SK-N-SH (cell line): ENCODE measurements at regions not wholly inside any gene's neighbourhood (a gene's known extent, or its start where the extent isn't known, plus 50 kb on each side); places are given as distances from the start of the nearest gene placed in this dataset.

Experiments used
- CTCF ChIA-PET: fragments of 300-600, 350-600 bp; formaldehyde crosslinking; extraction: SDS; loops from one replicate; lab custom pipeline; 2021; lab: Yijun Ruan, JAX
- POLR2A ChIA-PET: fragments of 350-600 bp; sonication (Branson Sonifier 250); formaldehyde crosslinking; extraction: SDS; loops from one replicate; lab custom pipeline; 2020; ENCODE audit warnings: antibody characterized with exemption, inconsistent platforms; lab: Yijun Ruan, JAX
- DNase-seq: peaks from one replicate; pipeline ENCODE4 v3.0.0; 2012
- H2AFZ ChIP-seq: fragments of 200-600 bp; sonication (generic); 2 replicates; pipeline ENCODE4 v1.8.1; 2016; ENCODE audit warnings: antibody characterized with exemption, mild to moderate bottlenecking, low read depth
- H3F3A ChIP-seq: fragments of 200-600 bp; sonication (generic); replicated peaks from 2 replicates; pipeline ENCODE3; 2016; ENCODE audit warnings: antibody characterized with exemption, mild to moderate bottlenecking; ENCODE audit not compliant: insufficient read depth
- H3K27ac ChIP-seq, 2 experiments: fragments of 200-500 bp in 1 of 2; fragments of 200-600 bp in 1 of 2; sonication (Bioruptor generic) in 1 of 2; sonication (generic), shearing (Covaris generic) in 1 of 2; 2 replicates each; pipeline versions ENCODE4 v1.5.1 to v1.6.1; 2014 to 2016; ENCODE audit warnings: low read depth in 2 of 2, inconsistent platforms in 1 of 2, low read length in 1 of 2, mild to moderate bottlenecking in 1 of 2, mixed read lengths in 1 of 2
- H3K27me3 ChIP-seq: fragments of 200-600 bp; sonication (generic), shearing (Covaris generic); 2 replicates; pipeline ENCODE4 v1.6.1; 2016; ENCODE audit warnings: mixed run types; ENCODE audit not compliant: insufficient read depth
- H3K36me3 ChIP-seq, 2 experiments: fragments of 200-500 bp in 1 of 2; fragments of 200-600 bp in 1 of 2; sonication (Bioruptor generic) in 1 of 2; sonication (generic) in 1 of 2; replicated peaks in 1 of 2; 2 replicates each; pipeline versions ENCODE3 to v1.5.1; 2014 to 2016; ENCODE audit warnings: low read length in 1 of 2, mild to moderate bottlenecking in 1 of 2; ENCODE audit not compliant: insufficient read depth in 2 of 2, control insufficient read depth in 1 of 2
- H3K4me1 ChIP-seq, 2 experiments: fragments of 200-500 bp in 1 of 2; fragments of 200-600 bp in 1 of 2; sonication (Bioruptor generic) in 1 of 2; sonication (generic), shearing (Covaris generic) in 1 of 2; 2 replicates each; pipeline versions ENCODE4 v1.5.1 to v1.6.1; 2014 to 2016; ENCODE audit warnings: low read depth in 1 of 2, low read length in 1 of 2, mixed run types in 1 of 2; ENCODE audit not compliant: insufficient read depth in 2 of 2, control insufficient read depth in 1 of 2
- H3K4me2 ChIP-seq: fragments of 200-600 bp; sonication (generic), shearing (Covaris generic); 2 replicates; pipeline ENCODE4 v1.6.1; 2017; ENCODE audit warnings: mixed run types
- H3K4me3 ChIP-seq, 2 experiments: fragments of 200-500 bp in 1 of 2; fragments of 200-600 bp in 1 of 2; sonication (Bioruptor generic) in 1 of 2; sonication (generic), shearing (Covaris generic) in 1 of 2; 2 replicates each; pipeline versions ENCODE4 v1.5.1 to v1.8.1; 2014 to 2016; ENCODE audit warnings: low read depth in 2 of 2, inconsistent platforms in 1 of 2, low read length in 1 of 2, mild to moderate bottlenecking in 1 of 2, mixed read lengths in 1 of 2, moderate library complexity in 1 of 2
- H3K79me2 ChIP-seq: fragments of 200-600 bp; sonication (generic); 2 replicates; pipeline ENCODE4 v1.8.1; 2017; ENCODE audit warnings: mild to moderate bottlenecking; ENCODE audit not compliant: insufficient read depth
- H3K9ac ChIP-seq: fragments of 200-600 bp; sonication (generic); 2 replicates; pipeline ENCODE4 v1.6.1; 2017; ENCODE audit warnings: mixed run types
- H3K9me2 ChIP-seq: fragments of 200-600 bp; sonication (generic); 2 replicates; pipeline ENCODE4 v1.6.1; 2017; ENCODE audit warnings: mixed run types
- H3K9me3 ChIP-seq: fragments of 200-600 bp; sonication (generic); 2 replicates; pipeline ENCODE4 v1.6.1; 2017; ENCODE audit warnings: mixed run types, mild to moderate bottlenecking, moderate library complexity
- H4K20me1 ChIP-seq: fragments of 200-600 bp; sonication (generic); 2 replicates; pipeline ENCODE4 v1.6.1; 2017; ENCODE audit warnings: mild to moderate bottlenecking, mixed run types; ENCODE audit not compliant: insufficient read depth
- EP300 ChIP-seq, 2 experiments: IDR thresholded peaks; 2 replicates each; pipeline versions ENCODE4 v1.4.0 to v1.6.1; 2012; ENCODE audit warnings: borderline replicate concordance in 1 of 2, low read depth in 1 of 2, low read length in 1 of 2
- EZH2phosphoT487 ChIP-seq: fragments of 200-600 bp; sonication (generic); IDR thresholded peaks from 2 replicates; pipeline ENCODE4 v1.6.1; 2017; ENCODE audit warnings: low read depth, mixed run types, mild to moderate bottlenecking, antibody characterized with exemption, moderate library complexity, borderline replicate concordance
- GABPA ChIP-seq: IDR thresholded peaks from 2 replicates; pipeline ENCODE4 v1.4.0; 2012; ENCODE audit warnings: low read depth, mild to moderate bottlenecking
- JUND ChIP-seq: IDR thresholded peaks from 2 replicates; pipeline ENCODE4 v1.4.0; 2012
- MXI1 ChIP-seq: IDR thresholded peaks from 2 replicates; pipeline ENCODE4 v1.6.1; 2012; ENCODE audit warnings: mild to moderate bottlenecking, low read depth, low read length, improper control_type of control experiment
- NRF1 ChIP-seq: IDR thresholded peaks from 2 replicates; pipeline ENCODE4 v1.6.1; 2012; ENCODE audit warnings: low read depth, mild to moderate bottlenecking, low read length
- POLR2AphosphoS5 ChIP-seq: IDR thresholded peaks from 2 replicates; pipeline ENCODE4 v1.6.1; 2012; ENCODE audit warnings: low read depth, low read length
- RCOR1 ChIP-seq: fragments of 150-350 bp; IDR thresholded peaks from 2 replicates; pipeline ENCODE4 v1.6.1; 2017; ENCODE audit warnings: antibody characterized with exemption, low read length
- SIN3A ChIP-seq: IDR thresholded peaks from 2 replicates; pipeline ENCODE4 v1.6.1; 2012; ENCODE audit warnings: low read depth, mild to moderate bottlenecking, low read length, moderate library complexity, borderline replicate concordance
- SMC3 ChIP-seq: IDR thresholded peaks from 2 replicates; pipeline ENCODE4 v1.6.1; 2012; ENCODE audit warnings: low read depth, low read length, improper control_type of control experiment
- YY1 ChIP-seq: IDR thresholded peaks from 2 replicates; pipeline ENCODE4 v1.4.0; 2012; ENCODE audit warnings: low read depth, mild to moderate bottlenecking
- WGBS: methylation state at CpG from one replicate; pipeline ENCODE4 v1.1.6; 2017; ENCODE audit warnings: low lambda C conversion rate; 5-methylcytosine and 5-hydroxymethylcytosine counted together
- TF ChIP-seq, protein P1 (sequence below): fragments of 200-600 bp; sonication (generic); IDR thresholded peaks from 2 replicates; pipeline ENCODE4 v1.6.1; 2017; ENCODE audit warnings: antibody characterized with exemption, mild to moderate bottlenecking, moderate library complexity
- TF ChIP-seq, protein P2 (sequence below): IDR thresholded peaks from 2 replicates; pipeline ENCODE4 v1.4.0; 2012; ENCODE audit warnings: low read depth
- TF ChIP-seq, protein P3 (sequence below): IDR thresholded peaks from 2 replicates; pipeline ENCODE4 v1.6.1; 2012; ENCODE audit warnings: mild to moderate bottlenecking, low read depth, low read length, moderate library complexity

DNA sequence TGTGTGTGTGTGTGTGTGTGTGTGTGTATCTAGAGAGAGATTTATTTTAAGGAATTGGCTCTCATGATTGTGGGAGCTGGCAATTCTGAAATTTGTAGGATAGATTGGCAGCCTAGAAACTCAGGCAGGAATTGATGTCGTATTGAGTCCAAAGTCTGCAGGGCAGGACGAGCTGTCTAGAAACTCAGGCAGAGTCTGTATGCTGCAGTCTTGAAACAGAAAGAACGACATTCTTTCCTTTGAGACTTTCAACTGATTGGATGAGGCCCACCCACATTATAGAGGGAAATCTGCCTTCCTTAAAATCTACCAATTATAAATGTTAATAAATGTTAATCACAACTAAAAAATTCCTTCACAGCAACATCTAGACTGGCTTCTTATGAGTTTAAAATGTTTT lies 436.6 kb upstream of the FANCL start (continued):
- TF ChIP-seq, protein P1, sequence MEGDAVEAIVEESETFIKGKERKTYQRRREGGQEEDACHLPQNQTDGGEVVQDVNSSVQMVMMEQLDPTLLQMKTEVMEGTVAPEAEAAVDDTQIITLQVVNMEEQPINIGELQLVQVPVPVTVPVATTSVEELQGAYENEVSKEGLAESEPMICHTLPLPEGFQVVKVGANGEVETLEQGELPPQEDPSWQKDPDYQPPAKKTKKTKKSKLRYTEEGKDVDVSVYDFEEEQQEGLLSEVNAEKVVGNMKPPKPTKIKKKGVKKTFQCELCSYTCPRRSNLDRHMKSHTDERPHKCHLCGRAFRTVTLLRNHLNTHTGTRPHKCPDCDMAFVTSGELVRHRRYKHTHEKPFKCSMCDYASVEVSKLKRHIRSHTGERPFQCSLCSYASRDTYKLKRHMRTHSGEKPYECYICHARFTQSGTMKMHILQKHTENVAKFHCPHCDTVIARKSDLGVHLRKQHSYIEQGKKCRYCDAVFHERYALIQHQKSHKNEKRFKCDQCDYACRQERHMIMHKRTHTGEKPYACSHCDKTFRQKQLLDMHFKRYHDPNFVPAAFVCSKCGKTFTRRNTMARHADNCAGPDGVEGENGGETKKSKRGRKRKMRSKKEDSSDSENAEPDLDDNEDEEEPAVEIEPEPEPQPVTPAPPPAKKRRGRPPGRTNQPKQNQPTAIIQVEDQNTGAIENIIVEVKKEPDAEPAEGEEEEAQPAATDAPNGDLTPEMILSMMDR: no peak
- TF ChIP-seq, protein P2, sequence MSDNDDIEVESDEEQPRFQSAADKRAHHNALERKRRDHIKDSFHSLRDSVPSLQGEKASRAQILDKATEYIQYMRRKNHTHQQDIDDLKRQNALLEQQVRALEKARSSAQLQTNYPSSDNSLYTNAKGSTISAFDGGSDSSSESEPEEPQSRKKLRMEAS: no peak
- no peak for TF ChIP-seq EP300 (IDR thresholded peaks at IDR 0.05; ENCODE audit: borderline replicate concordance in 1 of 2, low read depth in 1 of 2, low read length in 1 of 2)
- no peak for TF ChIP-seq GABPA
- no peak for TF ChIP-seq POLR2AphosphoS5
- TF ChIP-seq RCOR1: no peak

DNA sequence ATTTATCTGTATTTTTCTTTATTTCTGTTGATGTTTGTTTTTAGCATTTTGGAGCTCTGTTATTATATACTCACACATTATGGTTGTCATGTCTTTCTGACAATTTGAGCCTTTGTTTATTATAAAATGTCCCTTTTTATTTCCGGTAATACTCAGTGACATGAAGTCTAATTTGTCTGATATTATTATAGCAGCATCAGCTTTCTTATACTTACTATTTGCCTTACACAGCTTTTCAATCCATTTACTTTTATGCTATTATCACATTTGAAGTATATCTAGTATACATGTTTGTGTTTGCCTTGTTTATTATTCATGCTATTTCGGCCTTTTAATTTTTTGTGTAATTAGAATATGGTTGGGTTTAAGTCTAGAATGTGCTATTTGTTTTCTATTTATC lies 430.6 kb upstream of the FANCL start:
- Histone ChIP-seq H3K36me3 (no peaks in the 10 kb centered on the region), H3K27me3 (no peaks in the 10 kb centered on the region), H3K9me3 (no peaks in the 10 kb centered on the region), H3K27ac (no peak overlapping the region), H3K4me2 (no peak overlapping the region), H3K79me2 (no peaks in the 10 kb centered on the region), H3K9ac (no peak overlapping the region)
- WGBS: 64% methylated on average over 2 of the region's 2 CpGs
- TF ChIP-seq YY1: no peak
- TF ChIP-seq, protein P3, sequence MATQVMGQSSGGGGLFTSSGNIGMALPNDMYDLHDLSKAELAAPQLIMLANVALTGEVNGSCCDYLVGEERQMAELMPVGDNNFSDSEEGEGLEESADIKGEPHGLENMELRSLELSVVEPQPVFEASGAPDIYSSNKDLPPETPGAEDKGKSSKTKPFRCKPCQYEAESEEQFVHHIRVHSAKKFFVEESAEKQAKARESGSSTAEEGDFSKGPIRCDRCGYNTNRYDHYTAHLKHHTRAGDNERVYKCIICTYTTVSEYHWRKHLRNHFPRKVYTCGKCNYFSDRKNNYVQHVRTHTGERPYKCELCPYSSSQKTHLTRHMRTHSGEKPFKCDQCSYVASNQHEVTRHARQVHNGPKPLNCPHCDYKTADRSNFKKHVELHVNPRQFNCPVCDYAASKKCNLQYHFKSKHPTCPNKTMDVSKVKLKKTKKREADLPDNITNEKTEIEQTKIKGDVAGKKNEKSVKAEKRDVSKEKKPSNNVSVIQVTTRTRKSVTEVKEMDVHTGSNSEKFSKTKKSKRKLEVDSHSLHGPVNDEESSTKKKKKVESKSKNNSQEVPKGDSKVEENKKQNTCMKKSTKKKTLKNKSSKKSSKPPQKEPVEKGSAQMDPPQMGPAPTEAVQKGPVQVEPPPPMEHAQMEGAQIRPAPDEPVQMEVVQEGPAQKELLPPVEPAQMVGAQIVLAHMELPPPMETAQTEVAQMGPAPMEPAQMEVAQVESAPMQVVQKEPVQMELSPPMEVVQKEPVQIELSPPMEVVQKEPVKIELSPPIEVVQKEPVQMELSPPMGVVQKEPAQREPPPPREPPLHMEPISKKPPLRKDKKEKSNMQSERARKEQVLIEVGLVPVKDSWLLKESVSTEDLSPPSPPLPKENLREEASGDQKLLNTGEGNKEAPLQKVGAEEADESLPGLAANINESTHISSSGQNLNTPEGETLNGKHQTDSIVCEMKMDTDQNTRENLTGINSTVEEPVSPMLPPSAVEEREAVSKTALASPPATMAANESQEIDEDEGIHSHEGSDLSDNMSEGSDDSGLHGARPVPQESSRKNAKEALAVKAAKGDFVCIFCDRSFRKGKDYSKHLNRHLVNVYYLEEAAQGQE: no peak
- no peak for TF ChIP-seq RCOR1
- no peak for TF ChIP-seq JUND
- TF ChIP-seq NRF1: no peak
- no peak for TF ChIP-seq SMC3
- TF ChIP-seq EP300 (IDR thresholded peaks at IDR 0.05; ENCODE audit: borderline replicate concordance in 1 of 2, low read depth in 1 of 2, low read length in 1 of 2): no peak
- no peak for TF ChIP-seq GABPA
- no peak for TF ChIP-seq SIN3A
- TF ChIP-seq EZH2phosphoT487: no peak
- TF ChIP-seq MXI1: no peak
- TF ChIP-seq, all 33 proteins: peak for 0
- POLR2A ChIA-PET: no interaction called here
- no peak for DNase-seq
- Histone ChIP-seq H3K4me1 (no peaks in the 10 kb centered on the region), H3K4me3 (no peak overlapping the region), H2AFZ (no peak overlapping the region), H4K20me1 (no peaks in the 10 kb centered on the region), H3K9me2 (no peaks in the 10 kb centered on the region), H3F3A (no peaks in the 10 kb centered on the region)
- CTCF ChIA-PET: interaction anchor here (1.9 kb wide), 1 partner anchor 9 kb away, joined by 6 read pairs; no protein-coding TSS in a partner anchor
